ACC112 (cell line): ENCODE measurements at regions not wholly inside any gene's neighbourhood (a gene's known extent, or its start where the extent isn't known, plus 50 kb on each side); places are given as distances from the start of the nearest gene placed in this dataset.
A peak's percentile ranks its signal among the peaks of the same experiment; 100 is the strongest.

Experiments used
- H2AFZ ChIP-seq: fragments of 200-600 bp; sonication (generic); one replicate; pipeline ENCODE4 v1.6.0; 2017; ENCODE audit warnings: antibody characterized with exemption, low read length; ENCODE audit not compliant: unreplicated experiment
- H3K27ac ChIP-seq: fragments of 200-600 bp; sonication (generic); 2 replicates; pipeline ENCODE4 v1.5.1; 2014; ENCODE audit warnings: low read depth, mild to moderate bottlenecking, antibody characterized with exemption, low read length, moderate library complexity
- H3K27me3 ChIP-seq: fragments of 200-600 bp; sonication (generic); 2 replicates; pipeline ENCODE4 v1.6.1; 2014; ENCODE audit warnings: mild to moderate bottlenecking, antibody characterized with exemption, low read length, moderate library complexity, mixed read lengths; ENCODE audit not compliant: insufficient read depth
- H3K36me3 ChIP-seq: fragments of 200-600 bp; sonication (generic); 2 replicates; pipeline ENCODE4 v1.6.1; 2016; ENCODE audit warnings: mild to moderate bottlenecking, antibody characterized with exemption, low read length, moderate library complexity, mixed read lengths; ENCODE audit not compliant: insufficient read depth
- H3K4me1 ChIP-seq: fragments of 200-600 bp; sonication (generic); one replicate; pipeline ENCODE4 v1.6.1; 2016; ENCODE audit warnings: low read length, mixed read lengths; ENCODE audit not compliant: insufficient read depth, unreplicated experiment, control insufficient read depth
- H3K4me3 ChIP-seq: fragments of 200-600 bp; sonication (generic); 2 replicates; pipeline ENCODE4 v1.5.1; 2014; ENCODE audit warnings: mild to moderate bottlenecking, low read depth, low read length
- H3K79me2 ChIP-seq: fragments of 200-600 bp; sonication (generic); one replicate; pipeline ENCODE4 v1.6.0; 2016; ENCODE audit warnings: low read length; ENCODE audit not compliant: control insufficient read depth, unreplicated experiment, insufficient read depth

GRCh38 chr3:111283165-111283564 lies 211.5 kb downstream of the NECTIN3 start:
- H2AFZ ChIP-seq = no peak overlapping the region
- no peaks in the 10 kb centered on the region for H3K27me3 ChIP-seq
- H3K4me3 ChIP-seq = no peak overlapping the region
- no peak overlapping the region for H3K27ac ChIP-seq
- H3K36me3 ChIP-seq = no peaks in the 10 kb centered on the region
- no peaks in the 10 kb centered on the region for H3K4me1 ChIP-seq
- H3K79me2 ChIP-seq = no peaks in the 10 kb centered on the region

- H3K36me3 ChIP-seq = no peaks in the 10 kb centered on the region
- H3K79me2 ChIP-seq = no peaks in the 10 kb centered on the region
- no peaks in the 10 kb centered on the region for H3K27me3 ChIP-seq
- H3K4me3 ChIP-seq = no peak overlapping the region
- no peaks in the 10 kb centered on the region for H3K4me1 ChIP-seq
- H3K27ac ChIP-seq = no peak overlapping the region
- no peak overlapping the region for H2AFZ ChIP-seq
Measured at GRCh38 chr3:111284503-111285183, 213.0 kb downstream of the NECTIN3 start.

- Histone ChIP-seq H3K27ac (no peak overlapping the region), H3K4me1 (no peaks in the 10 kb centered on the region), H3K4me3 (no peak overlapping the region), H2AFZ (no peak overlapping the region), H3K27me3 (no peaks in the 10 kb centered on the region), H3K79me2 (no peaks in the 10 kb centered on the region), H3K36me3 (no peaks in the 10 kb centered on the region)
Measured at GRCh38 chr3:111285184-111285538, 213.5 kb downstream of the NECTIN3 start.

GRCh38 chr3:111285694-111286093 lies 214.1 kb downstream of the NECTIN3 start:
- Histone ChIP-seq H3K4me1 (no peaks in the 10 kb centered on the region), H3K4me3 (no peak overlapping the region), H3K36me3 (no peaks in the 10 kb centered on the region), H3K79me2 (no peaks in the 10 kb centered on the region), H3K27ac (no peak overlapping the region), H3K27me3 (no peaks in the 10 kb centered on the region), H2AFZ (no peak overlapping the region)

- Histone ChIP-seq H3K79me2 (no peaks in the 10 kb centered on the region), H3K27ac (no peak overlapping the region), H3K27me3 (no peaks in the 10 kb centered on the region), H3K36me3 (no peaks in the 10 kb centered on the region), H2AFZ (no peak overlapping the region), H3K4me1 (no peaks in the 10 kb centered on the region), H3K4me3 (no peak overlapping the region)
Measured at GRCh38 chr3:111286746-111287145, 215.1 kb downstream of the NECTIN3 start.

GRCh38 chr3:111292117-111292516 lies 220.5 kb downstream of the NECTIN3 start:
- H3K4me3 ChIP-seq = no peak overlapping the region
- H2AFZ ChIP-seq = no peak overlapping the region
- H3K79me2 ChIP-seq = no peaks in the 10 kb centered on the region
- H3K27me3 ChIP-seq = no peaks in the 10 kb centered on the region
- H3K27ac ChIP-seq = no peak overlapping the region
- H3K4me1 ChIP-seq = no peaks in the 10 kb centered on the region
- H3K36me3 ChIP-seq = no peaks in the 10 kb centered on the region

- Histone ChIP-seq H2AFZ (no peak overlapping the region), H3K27me3 (no peaks in the 10 kb centered on the region), H3K4me1 (no peaks in the 10 kb centered on the region), H3K36me3 (no peaks in the 10 kb centered on the region), H3K27ac (no peak overlapping the region), H3K4me3 (no peak overlapping the region), H3K79me2 (no peaks in the 10 kb centered on the region)
Measured at GRCh38 chr3:111299192-111299615, 227.6 kb downstream of the NECTIN3 start.

- H3K79me2 ChIP-seq = no peaks in the 10 kb centered on the region
- no peak overlapping the region for H3K4me3 ChIP-seq
- no peak overlapping the region for H2AFZ ChIP-seq
- H3K27ac ChIP-seq = no peak overlapping the region
- H3K36me3 ChIP-seq = no peaks in the 10 kb centered on the region
- no peaks in the 10 kb centered on the region for H3K4me1 ChIP-seq
- H3K27me3 ChIP-seq = no peaks in the 10 kb centered on the region
Measured at GRCh38 chr3:111301238-111301798, 229.7 kb downstream of the NECTIN3 start.

- H3K4me1 ChIP-seq = no peaks in the 10 kb centered on the region
- no peaks in the 10 kb centered on the region for H3K27me3 ChIP-seq
- peak overlapping the region; percentile 52 for H2AFZ ChIP-seq
- no peaks in the 10 kb centered on the region for H3K79me2 ChIP-seq
- no peak overlapping the region for H3K27ac ChIP-seq
- H3K4me3 ChIP-seq = no peak overlapping the region
- no peaks in the 10 kb centered on the region for H3K36me3 ChIP-seq
Measured at GRCh38 chr3:111302063-111302462, 230.4 kb downstream of the NECTIN3 start.

GRCh38 chr3:111303760-111304159 lies 232.1 kb downstream of the NECTIN3 start:
- Histone ChIP-seq H3K79me2 (no peaks in the 10 kb centered on the region), H3K4me1 (no peaks in the 10 kb centered on the region), H2AFZ (no peak overlapping the region)

GRCh38 chr3:111307676-111308075 lies 234.3 kb upstream of the CD96 start:
- no peak overlapping the region for H3K27ac ChIP-seq
- H3K36me3 ChIP-seq = no peaks in the 10 kb centered on the region
- H3K79me2 ChIP-seq = no peaks in the 10 kb centered on the region
- no peak overlapping the region for H2AFZ ChIP-seq
- H3K4me1 ChIP-seq = no peaks in the 10 kb centered on the region
- H3K27me3 ChIP-seq = no peaks in the 10 kb centered on the region
- H3K4me3 ChIP-seq = no peak overlapping the region

More at GRCh38 chr3:111303760-111304159, 232.1 kb downstream of the NECTIN3 start:
- H3K27ac ChIP-seq = no peak overlapping the region
- no peaks in the 10 kb centered on the region for H3K27me3 ChIP-seq
- H3K4me3 ChIP-seq = no peak overlapping the region
- no peaks in the 10 kb centered on the region for H3K36me3 ChIP-seq
